ENCODE measurements at regions not wholly inside any gene's neighbourhood (a gene's known extent, or its start where the extent isn't known, plus 50 kb on each side); places are given as distances from the start of the nearest gene placed in this dataset.

GRCh38 chr3:41064070-41064469, 135.2 kb upstream of the CTNNB1 start:
- TF ChIP-seq CTCF (IDR thresholded peaks at IDR 0.05) (no peak), POLR2AphosphoS5 (IDR thresholded peaks at IDR 0.05; ENCODE audit: low read depth, low read length) (no peak), TCF7L2 (IDR thresholded peaks at IDR 0.05; ENCODE audit: low read depth, low read length) (no peak), SIN3A (IDR thresholded peaks at IDR 0.05; ENCODE audit: borderline replicate concordance, insufficient read depth, low read depth, low read length) (no peak), REST (IDR thresholded peaks at IDR 0.05; ENCODE audit: insufficient read depth in 1 of 2, low read depth in 2 of 2, low read length in 1 of 2) (no peak)
